HG03565 (cell line): ENCODE measurements at regions not wholly inside any gene's neighbourhood (a gene's known extent, or its start where the extent isn't known, plus 50 kb on each side); places are given as distances from the start of the nearest gene placed in this dataset.
"Not testable (repeated sequence)": the region's sequence is repeated elsewhere in the genome, so short reads cannot be mapped to it uniquely, and the experiment has no call there.

Experiments
- ATAC-seq: cut with Tn5 transposase; IDR thresholded peaks from one replicate; pipeline ENCODE4 v1.9.1; 2021; ENCODE audit warnings: mild to moderate bottlenecking, moderate library complexity; ENCODE audit not compliant: unreplicated experiment

DNA sequence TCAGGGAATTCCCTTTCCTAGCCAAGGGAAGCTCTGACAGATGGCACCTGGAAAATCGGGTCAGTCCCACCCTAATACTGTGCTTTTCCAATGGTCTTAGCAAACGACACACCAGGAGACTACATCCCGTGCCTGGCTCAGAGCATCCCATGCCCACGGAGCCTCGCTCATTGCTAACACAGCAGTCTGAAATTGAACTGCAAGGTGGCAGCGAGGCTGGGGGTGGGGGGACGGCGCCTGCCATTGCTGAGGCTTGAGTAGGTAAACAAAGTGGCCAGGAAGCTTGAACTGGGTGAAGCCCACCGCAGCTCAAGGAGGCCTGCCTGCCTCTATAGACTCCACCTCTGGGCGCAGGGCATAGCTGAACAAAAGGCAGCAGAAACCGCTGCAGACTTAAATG is 279.5 kb upstream of the LUZP2 start:
- not testable (repeated sequence) for ATAC-seq

DNA sequence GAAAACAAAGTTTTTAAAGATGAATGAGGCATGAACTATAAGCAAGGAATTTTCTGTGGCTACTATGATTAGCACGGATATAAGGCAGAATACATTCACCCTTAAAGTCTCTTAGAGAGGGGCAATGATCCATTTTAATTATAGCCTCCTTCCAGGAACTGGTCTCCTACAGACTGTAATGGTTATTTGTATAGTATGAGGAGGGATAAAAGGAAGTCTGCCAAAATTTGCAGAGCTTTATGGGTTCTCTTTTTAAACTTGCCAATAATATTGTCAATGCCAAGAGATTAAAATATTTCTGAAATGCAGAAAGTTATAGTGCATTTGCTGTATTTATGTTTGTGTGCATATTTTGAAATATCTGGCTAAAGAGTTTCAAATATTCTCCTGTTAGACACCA is 271.4 kb upstream of the LUZP2 start:
- ATAC-seq: no peak

DNA sequence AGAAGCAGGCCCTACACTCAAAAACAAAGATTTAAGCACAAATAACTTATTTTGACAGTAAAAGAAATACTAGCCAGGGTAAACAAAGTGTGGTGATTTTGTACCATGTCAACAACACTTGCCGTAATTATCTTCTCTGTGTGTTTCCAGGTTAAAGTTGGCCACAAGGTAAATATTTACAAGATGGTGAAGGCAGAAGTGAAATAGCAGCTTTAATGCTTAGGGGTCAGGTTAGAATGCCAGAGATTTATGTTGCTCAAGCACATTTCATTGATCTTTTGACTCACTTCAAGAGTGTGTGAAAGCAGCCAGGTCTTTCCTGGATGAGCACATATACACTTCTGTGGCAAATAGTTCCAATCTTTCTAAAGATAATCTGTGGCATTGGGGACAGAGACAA is 270.2 kb upstream of the LUZP2 start:
- no peak for ATAC-seq

DNA sequence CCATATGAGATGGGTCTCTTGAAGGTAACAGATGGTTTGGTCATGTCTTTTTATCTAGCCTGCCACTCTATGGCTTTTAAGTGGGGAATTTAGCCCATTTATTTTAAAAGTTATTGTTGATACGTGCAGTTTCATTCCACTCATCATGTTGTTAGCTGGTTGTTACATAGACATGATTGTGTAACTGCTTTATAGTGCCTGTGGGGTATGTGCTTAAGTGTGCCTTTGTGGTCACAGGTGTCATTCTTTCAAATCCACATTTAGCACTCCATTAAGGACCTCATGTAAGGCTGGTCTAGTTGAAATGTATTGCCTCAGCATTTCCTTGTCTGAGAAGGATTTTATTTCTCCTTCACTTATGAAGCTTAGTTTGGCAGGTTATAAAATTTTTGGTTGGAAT is 263.8 kb upstream of the LUZP2 start:
- ATAC-seq: no peak

DNA sequence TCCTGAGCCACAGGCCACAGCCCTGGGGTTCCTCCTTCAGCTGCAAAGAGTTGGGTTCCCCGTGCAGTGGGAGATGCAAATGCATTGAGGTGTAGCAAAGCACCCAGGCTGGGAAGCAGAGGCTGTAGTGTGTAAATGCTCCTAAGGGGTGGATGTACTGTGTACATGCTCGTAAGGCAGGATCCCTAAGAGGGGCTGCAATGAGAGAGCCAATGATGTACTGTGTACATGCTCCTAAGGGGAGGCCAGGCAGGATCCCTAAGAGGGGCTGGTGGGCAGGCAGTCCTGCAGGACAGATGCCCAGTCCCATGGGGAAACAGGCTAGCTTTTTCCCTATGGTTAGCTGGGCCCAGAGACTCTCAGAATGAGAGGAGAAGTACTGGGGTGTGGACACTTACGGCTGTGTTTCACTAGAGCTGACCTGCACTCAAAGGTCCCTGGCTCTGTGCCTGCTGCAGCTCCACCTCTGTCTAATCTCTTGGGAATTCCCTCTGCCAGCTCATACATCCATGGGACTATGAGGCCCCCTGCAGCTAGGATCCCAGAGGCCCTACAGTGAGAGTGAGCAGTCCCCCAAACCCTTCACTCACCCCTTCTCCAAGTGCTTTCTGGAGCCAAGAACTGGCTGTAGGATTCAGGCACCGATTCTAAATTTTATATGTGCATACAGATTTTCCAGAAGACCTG is 261.9 kb upstream of the LUZP2 start:
- no peak for ATAC-seq

DNA sequence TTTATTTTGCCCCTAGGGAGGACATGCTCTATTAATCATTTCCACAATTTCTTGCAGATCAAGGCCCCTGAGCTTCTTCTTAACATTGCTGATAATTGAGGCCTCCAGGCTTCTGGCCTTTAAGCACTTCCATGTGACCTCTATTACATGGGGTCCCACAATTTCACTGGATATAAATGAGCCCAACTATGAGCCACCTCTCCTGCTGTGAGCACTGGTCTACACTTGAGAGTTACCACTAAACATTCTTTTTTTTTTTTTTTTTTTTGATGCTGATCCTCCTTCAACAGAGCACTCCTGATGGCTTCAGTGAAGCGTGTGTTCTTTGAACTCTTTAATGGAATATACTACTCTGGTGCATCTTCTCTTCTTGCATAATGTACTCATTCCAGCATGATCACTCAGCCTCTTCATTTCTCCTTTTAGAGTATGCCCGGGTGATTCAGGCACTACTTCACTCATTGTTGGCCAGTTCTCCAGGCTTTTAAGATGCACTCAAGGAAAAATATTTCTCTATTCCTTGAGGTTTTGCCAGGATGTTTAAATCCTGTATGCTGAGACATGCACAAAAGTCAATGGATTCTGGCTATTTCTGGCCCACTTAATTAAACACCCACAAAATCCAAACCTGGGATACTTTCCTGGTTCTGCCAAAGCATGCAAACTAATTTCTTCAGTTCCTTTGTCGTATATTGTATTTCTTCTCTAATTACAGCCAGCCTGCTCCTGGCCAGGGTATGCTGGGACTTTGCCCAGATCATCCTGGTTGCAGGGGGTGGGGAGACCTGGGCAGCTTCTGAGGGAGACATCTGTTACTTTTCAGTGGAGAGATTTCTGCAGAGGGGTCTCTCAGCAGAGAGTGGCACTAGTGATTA is 257.8 kb upstream of the LUZP2 start:
- no peak for ATAC-seq

DNA sequence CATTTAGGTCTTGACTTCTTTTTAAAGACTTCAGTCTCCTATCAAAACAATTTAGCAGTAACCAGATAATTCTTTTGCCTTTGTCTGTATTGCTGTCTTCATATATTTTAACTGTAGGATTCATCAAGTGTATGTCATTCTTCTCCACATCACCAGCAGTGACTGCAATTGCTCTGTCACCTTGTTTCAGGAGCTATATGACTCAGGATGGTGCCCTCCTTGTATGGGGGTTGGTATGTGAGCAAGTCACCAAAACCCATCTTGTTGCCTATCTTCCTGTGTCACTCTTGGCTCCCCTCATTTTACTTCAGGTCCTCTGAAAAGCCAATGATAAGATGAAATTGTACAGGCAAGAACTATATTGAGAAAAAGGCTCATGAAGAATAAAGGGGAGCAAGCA is 256.9 kb upstream of the LUZP2 start:
- no peak for ATAC-seq

DNA sequence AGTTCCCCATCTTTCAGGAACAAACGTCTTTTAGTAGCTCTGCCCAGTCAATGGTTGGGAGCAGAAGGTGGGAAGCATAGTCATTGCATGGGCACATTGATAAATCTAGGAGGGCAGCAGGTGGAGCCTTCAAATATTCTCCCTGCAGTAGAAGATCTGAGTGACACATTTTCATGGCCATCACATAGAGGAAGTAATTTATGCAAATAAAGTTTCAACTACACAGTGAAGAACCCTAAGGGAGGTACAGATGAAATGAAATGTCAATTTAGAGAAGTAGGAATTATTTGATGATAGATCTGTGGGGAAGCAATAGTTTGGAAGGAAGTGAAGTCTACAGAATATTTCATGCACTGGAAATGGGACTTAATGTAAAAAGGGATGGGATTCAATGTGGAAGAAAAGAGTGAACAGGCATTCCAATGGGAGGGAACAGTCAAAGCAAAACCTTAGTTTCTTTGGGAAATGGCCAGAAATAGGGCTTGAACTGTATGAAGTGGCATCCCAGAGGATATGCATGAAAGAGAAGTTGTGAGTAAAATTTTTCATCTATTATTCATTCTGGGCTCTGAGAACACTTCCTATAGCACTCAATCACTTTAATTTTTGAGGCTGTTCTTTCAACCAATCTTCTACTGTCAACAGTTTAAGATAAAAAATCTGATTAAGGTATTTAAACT is 256.2 kb upstream of the LUZP2 start:
- no peak for ATAC-seq

DNA sequence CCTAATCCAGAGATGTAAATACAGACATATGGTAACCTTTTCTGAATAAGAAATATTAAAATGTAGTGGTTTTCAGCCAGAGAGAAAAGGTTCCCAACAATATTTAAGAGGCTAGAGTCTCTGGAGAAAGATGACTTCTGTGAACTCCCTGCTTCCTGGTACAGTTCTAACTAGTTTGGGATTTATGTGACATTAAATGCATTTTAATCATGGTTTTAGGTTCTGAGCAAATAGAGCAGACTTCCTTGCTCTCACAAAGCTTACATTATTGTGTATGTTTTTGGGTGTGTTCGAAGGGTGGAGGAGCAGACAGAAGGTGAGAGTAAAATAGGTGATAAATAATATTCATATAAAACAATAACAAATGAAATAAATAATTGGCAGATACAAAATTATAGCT is 250.1 kb upstream of the LUZP2 start:
- ATAC-seq: no peak

DNA sequence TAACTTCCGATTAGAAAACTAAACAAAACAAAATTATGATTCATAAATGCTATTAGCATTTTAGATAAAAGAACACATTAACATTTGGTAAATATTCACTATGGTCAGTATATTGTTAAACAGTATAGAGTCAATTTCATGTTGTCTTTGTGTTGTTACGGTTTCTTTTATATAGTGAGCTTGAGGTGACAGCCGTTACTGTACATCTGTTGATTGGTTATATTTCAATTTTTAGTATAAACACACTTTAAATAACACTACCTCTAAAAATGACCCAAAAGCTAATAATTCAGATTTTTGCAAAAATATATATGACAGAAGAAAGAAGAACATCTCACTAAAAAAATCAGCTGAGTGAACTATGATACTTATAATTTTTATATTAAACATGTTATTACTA is 249.0 kb upstream of the LUZP2 start:
- no peak for ATAC-seq

DNA sequence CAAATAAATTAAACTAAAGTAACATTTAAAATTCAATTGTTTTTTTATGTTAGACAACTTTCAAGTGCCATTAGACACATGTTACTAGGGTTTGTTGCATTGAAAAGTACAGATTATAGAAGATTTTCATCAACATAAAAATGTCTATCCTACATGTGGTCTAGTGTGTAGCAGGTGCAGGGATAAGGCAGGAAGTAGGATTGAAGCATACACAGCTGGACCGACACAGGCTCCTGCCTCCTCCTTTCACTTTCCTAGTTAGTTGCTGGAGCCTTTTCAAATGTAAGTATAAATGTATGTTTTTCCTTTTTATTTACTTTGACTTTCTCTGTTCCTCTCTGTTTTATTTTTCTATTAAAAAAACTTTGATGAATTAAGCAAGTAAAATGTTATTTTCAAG is 246.9 kb upstream of the LUZP2 start:
- no peak for ATAC-seq

DNA sequence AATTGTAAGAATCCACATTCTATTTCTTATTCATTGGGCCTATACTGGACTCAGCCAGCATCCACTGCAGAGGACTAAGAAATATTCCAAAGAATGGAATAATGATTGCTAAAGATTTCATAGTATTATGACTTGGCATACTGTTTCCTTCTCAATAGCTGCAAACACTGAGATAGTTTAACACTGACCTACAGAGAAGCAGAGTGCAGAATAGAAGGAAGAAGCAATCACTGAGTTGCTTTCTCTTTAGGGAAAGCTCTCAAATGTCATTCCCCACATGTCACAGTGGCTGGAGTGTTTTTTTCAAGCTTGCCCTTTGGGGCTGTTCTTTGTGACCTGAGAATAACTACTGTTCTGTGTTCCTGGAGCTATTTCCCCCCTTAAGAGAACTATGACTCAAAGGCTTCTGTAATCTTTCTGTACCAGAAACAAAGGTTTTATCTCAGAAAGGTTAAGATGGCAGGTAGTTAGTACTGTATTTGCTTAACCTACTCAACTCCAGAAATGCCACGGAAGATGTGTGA is 243.6 kb upstream of the LUZP2 start:
- ATAC-seq: no peak

DNA sequence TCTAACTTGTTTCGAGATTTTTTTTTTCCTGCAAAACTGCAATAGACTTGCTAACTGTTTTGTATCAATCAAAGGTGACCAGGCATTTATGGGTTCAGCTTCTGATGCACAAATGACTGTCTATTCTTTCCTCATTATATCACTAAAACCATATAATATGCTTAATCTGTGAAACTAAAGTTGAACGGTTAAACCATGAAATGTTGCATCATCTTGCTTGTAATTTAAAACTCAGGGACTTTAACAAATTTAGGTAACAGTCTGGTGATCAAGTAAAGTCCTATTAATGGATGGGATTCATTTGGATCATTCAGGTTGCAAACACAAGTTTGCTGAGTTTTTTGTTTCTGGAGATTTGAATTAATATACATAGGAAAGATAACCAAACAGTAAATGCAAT is 232.0 kb upstream of the LUZP2 start:
- no peak for ATAC-seq

DNA sequence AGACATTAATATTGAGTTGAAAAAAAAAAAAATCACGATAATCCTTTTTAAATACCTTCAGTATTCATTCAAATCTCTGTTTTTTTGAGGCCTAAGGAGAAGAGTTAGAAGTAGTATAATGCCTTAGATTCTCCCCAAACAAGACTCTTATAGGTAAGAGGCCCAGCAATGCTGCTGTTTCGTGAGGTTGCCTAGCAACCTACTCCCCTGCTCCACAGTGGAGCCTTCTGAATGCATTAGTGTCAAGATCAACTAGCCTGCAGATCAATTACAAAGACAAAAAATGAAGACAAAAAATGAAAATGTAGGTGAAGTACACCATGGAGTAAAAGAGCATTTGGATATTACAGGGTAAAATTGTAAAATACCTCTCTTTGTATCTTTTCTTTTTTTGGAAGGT is 229.8 kb upstream of the LUZP2 start:
- no peak for ATAC-seq

DNA sequence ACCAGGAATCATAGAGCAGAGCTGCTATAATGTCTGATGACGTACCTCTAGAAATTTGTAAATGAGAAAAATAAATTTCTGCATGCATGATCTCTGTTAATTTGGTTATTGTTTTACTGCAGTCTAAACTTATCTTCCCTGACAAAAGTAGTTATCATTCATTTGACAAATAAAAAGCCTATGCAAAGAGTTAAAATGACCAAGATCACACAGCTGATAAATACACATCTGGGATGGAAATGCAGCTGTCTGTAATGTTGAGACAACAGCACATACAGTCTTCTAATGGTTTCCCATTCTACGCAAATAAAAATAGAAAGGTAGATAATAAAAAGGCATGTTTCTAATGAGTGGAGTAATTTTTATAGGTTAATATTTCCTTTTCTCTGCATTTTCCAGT is 225.1 kb upstream of the LUZP2 start:
- no peak for ATAC-seq

DNA sequence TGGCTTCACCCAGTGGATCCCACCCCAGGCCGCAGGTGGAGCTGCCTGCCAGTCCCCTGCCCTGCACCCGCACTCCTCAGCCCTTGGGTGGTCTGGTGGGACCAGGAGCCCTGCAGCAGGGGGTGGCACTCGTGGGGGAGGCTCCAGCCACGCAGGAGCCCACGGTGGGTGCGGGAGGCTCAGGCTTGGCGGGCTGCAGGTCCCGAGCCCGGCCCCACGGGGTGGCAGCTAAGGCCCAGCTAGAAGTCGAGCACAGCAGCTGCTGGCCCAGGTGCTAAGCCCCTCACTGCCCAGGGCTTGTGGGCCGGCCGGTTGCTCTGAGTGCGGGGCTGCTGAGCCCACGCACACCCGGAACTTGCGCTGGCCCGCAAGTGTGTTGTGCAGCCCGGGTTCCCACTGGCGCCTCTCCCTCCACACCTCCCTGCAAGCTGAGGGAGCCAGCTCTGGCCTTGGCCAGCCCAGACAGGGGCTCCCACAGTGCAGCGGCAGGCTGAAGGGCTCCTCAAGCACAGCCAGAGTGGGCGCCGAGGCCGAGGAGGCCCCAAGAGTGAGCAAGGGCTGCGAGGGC is 222.6 kb upstream of the LUZP2 start:
- ATAC-seq: not testable (repeated sequence)

DNA sequence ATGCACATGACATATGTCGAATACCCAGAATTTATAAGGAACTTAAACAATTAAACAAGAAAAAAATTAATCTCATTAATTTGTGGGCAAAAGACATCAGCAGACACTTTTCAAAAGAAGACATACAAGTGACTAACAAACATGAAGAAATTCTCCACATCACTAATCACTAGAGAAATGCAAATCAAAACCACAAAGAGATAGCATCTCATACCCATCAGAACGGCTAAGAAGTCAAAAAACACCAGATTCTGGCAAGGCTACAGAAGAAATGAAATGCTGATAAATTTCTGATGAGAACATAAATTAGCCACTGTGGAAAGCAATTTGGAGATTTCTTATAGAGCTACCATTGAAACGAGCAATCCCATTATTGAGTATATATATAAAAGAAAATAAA is 210.6 kb upstream of the LUZP2 start:
- ATAC-seq: no peak

DNA sequence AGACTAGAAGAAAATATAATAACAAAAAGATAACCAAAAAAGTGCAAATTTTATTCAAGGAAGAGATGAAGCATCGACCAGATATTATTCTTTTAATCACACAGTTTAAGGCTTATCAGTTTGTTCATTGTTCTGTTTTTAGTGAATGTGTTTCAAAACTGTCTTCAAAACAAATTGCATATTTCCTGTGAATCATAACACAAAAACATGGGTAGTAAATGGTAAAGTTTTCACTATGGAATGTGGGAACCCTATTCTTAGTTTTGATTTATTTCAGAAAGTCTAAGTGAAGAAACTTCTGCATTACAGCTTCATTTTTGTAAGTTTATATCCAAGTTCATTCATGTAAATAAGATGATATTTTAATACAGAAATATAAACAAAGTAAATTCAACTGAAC is 207.6 kb upstream of the LUZP2 start:
- ATAC-seq: no peak

DNA sequence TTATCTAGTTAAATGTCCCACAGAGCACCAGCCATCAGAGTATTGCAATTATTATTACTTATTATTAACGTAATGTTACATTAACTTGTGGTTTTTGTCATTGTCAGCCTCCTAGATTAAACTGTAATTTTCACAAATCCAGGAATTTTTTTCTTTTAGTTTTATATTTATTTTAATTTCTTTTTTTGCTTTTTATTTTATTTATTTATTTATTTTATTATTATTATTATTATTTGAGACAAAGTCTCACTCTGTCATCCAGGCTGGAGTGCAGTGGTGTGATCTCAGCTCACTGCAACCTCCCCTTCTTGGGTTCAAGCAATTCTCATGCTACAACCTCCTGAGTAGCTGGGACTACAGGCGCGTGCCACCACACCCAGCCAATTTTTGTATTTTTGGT is 202.9 kb upstream of the LUZP2 start:
- no peak for ATAC-seq

DNA sequence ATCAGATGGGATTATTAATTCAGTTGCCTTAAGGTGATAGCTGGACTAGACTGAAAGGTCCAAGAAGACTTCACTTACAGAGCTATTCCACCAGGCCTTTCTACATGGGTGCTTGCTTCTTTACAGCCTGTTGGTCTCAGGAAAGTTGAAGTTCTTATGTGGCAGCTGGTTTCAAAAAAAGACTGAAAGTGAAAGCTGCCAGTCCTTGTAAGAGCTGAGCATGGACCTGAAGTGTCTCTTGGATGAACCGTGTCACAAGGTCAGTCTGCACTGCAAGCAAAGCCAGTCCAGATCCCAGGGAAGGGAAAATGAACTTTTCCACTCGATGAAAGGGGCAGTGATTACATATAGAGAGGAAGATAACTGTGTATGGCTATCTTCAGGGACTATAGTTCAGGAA is 201.5 kb upstream of the LUZP2 start:
- ATAC-seq: no peak

DNA sequence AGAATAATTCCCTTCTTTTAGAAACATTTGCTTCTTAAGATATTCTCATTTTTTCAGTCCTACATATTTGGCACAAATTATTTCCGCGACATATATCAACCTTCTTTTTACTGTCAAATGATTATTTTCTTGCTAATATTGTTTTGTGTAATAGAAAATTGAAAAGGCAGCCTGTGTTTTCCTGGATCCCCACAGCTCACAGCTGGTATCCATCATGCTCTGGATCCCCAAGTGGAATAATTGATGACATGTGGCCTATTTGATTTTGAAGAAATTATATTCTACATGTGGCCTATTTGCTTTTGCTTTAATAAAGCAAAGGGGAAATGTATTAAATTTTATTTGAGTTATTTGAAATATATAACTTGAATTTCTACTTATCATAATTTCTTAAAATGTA is 199.4 kb upstream of the LUZP2 start:
- no peak for ATAC-seq
